WERI-Rb-1 (cell line): ENCODE measurements at regions not wholly inside any gene's neighbourhood (a gene's known extent, or its start where the extent isn't known, plus 50 kb on each side); places are given as distances from the start of the nearest gene placed in this dataset.

Experiments
- DNase-seq: peaks from one replicate; pipeline ENCODE4 v3.0.0-alpha.2; 2020
- H3K27ac ChIP-seq: fragments of 250-450 bp; sonication (Bioruptor Pico); 2 replicates; pipeline ENCODE4 v1.5.1; 2020; ENCODE audit warnings: mild to moderate bottlenecking, moderate library complexity
- H3K27me3 ChIP-seq: fragments of 250-450 bp; sonication (Bioruptor Pico); 2 replicates; pipeline ENCODE4 v1.5.1; 2021; ENCODE audit warnings: mild to moderate bottlenecking, low read depth, moderate library complexity; ENCODE audit not compliant: insufficient read depth, severe bottlenecking
- H3K36me3 ChIP-seq: fragments of 250-450 bp; sonication (Bioruptor Pico); 2 replicates; pipeline ENCODE4 v1.5.1; 2020; ENCODE audit warnings: mild to moderate bottlenecking, moderate library complexity
- H3K4me3 ChIP-seq: 2 replicates; pipeline ENCODE4 v1.5.1; 2011; ENCODE audit warnings: low read depth, mild to moderate bottlenecking, control low read depth, low read length
- H3K9me3 ChIP-seq: fragments of 250-450 bp; sonication (Bioruptor Pico); 2 replicates; pipeline ENCODE4 v1.5.1; 2021; ENCODE audit warnings: mild to moderate bottlenecking, moderate library complexity; ENCODE audit not compliant: severe bottlenecking
- CTCF ChIP-seq: IDR thresholded peaks from 2 replicates; pipeline ENCODE4 v1.5.1; 2011; ENCODE audit warnings: low read depth, mild to moderate bottlenecking, control low read depth, inconsistent platforms, low read length

- H3K36me3 ChIP-seq: no peaks in the 10 kb centered on the region
- no peak for TF ChIP-seq CTCF
- no peak for DNase-seq
- H3K4me3 ChIP-seq: no peak overlapping the region
- peaks cover 8% of the 10 kb centered on the region for H3K9me3 ChIP-seq
- H3K27ac ChIP-seq: no peak overlapping the region
- no peaks in the 10 kb centered on the region for H3K27me3 ChIP-seq
Measured at GRCh38 chr10:78348411-78349164, 314.9 kb downstream of the RPS24 start.

GRCh38 chr10:78349165-78349516, 315.5 kb downstream of the RPS24 start:
- DNase-seq: no peak
- Histone ChIP-seq H3K36me3 (no peaks in the 10 kb centered on the region), H3K4me3 (no peak overlapping the region), H3K9me3 (peaks cover 8% of the 10 kb centered on the region), H3K27me3 (no peaks in the 10 kb centered on the region), H3K27ac (no peak overlapping the region)
- TF ChIP-seq CTCF: no peak

GRCh38 chr10:78349911-78350663, 316.4 kb downstream of the RPS24 start:
- no peak for TF ChIP-seq CTCF
- no peak for DNase-seq
- H3K27me3 ChIP-seq: no peaks in the 10 kb centered on the region

GRCh38 chr10:78351283-78351682, 317.6 kb downstream of the RPS24 start:
- no peak overlapping the region for H3K4me3 ChIP-seq
- TF ChIP-seq CTCF: no peak
- H3K27ac ChIP-seq: no peak overlapping the region
- peaks cover 8% of the 10 kb centered on the region for H3K9me3 ChIP-seq
- H3K27me3 ChIP-seq: no peaks in the 10 kb centered on the region
- no peak for DNase-seq
- H3K36me3 ChIP-seq: no peaks in the 10 kb centered on the region

More at GRCh38 chr10:78349911-78350663, 316.4 kb downstream of the RPS24 start:
- Histone ChIP-seq H3K4me3 (no peak overlapping the region), H3K27ac (no peak overlapping the region), H3K36me3 (no peaks in the 10 kb centered on the region), H3K9me3 (peaks cover 8% of the 10 kb centered on the region)

GRCh38 chr10:78351809-78352208, 318.1 kb downstream of the RPS24 start:
- Histone ChIP-seq H3K9me3 (peaks cover 8% of the 10 kb centered on the region), H3K27ac (no peak overlapping the region), H3K4me3 (no peak overlapping the region), H3K27me3 (no peaks in the 10 kb centered on the region), H3K36me3 (no peaks in the 10 kb centered on the region)
- TF ChIP-seq CTCF: no peak
- DNase-seq: no peak

- Histone ChIP-seq H3K36me3 (no peaks in the 10 kb centered on the region), H3K27me3 (no peaks in the 10 kb centered on the region)
- DNase-seq: no peak
Measured at GRCh38 chr10:78353636-78354035, 320.0 kb downstream of the RPS24 start.

More at GRCh38 chr10:78353636-78354035, 320.0 kb downstream of the RPS24 start:
- Histone ChIP-seq H3K9me3 (no peaks in the 10 kb centered on the region), H3K4me3 (no peak overlapping the region), H3K27ac (no peak overlapping the region)
- TF ChIP-seq CTCF: no peak
